ENCODE measurements at regions not wholly inside any gene's neighbourhood (a gene's known extent, or its start where the extent isn't known, plus 50 kb on each side); places are given as distances from the start of the nearest gene placed in this dataset.

GRCh38 chr3:72130565-72130964, 345.6 kb upstream of the PROK2 start:
- H3K27me3 Mint-ChIP-seq, result peaks cover 13% of the 10 kb centered on the region
- peaks cover 8% of the 10 kb centered on the region for H3K4me1 Mint-ChIP-seq
- no peaks in the 10 kb centered on the region for H3K36me3 Mint-ChIP-seq (ENCODE audit: low read depth)
- H3K9me3 Mint-ChIP-seq, result no peaks in the 10 kb centered on the region
- H3K27ac Mint-ChIP-seq, result no peak overlapping the region
- H3K4me3 Mint-ChIP-seq, result no peak overlapping the region
- no peak for ATAC-seq (replicated peaks)

- H3K27me3 Mint-ChIP-seq, result peaks cover 13% of the 10 kb centered on the region
- no peak overlapping the region for H3K27ac Mint-ChIP-seq
- H3K36me3 Mint-ChIP-seq (ENCODE audit: low read depth), result no peaks in the 10 kb centered on the region
- H3K9me3 Mint-ChIP-seq, result no peaks in the 10 kb centered on the region
- peaks cover 4% of the 10 kb centered on the region for H3K4me1 Mint-ChIP-seq
- ATAC-seq (replicated peaks), result no peak
- no peak overlapping the region for H3K4me3 Mint-ChIP-seq
Observed at GRCh38 chr3:72129501-72130094, 344.6 kb upstream of the PROK2 start.

GRCh38 chr3:72128921-72129320, 344.0 kb upstream of the PROK2 start:
- Mint-ChIP-seq H3K9me3 (no peaks in the 10 kb centered on the region), H3K4me1 (no peaks in the 10 kb centered on the region), H3K36me3 (ENCODE audit: low read depth) (no peaks in the 10 kb centered on the region), H3K27me3 (peaks cover 12% of the 10 kb centered on the region), H3K27ac (no peak overlapping the region), H3K4me3 (no peak overlapping the region)
- no peak for ATAC-seq (replicated peaks)

- H3K36me3 Mint-ChIP-seq (ENCODE audit: low read depth), result no peaks in the 10 kb centered on the region
- peak; percentile 37 for ATAC-seq (replicated peaks)
- H3K9me3 Mint-ChIP-seq, result no peaks in the 10 kb centered on the region
- peaks cover 7% of the 10 kb centered on the region for H3K27me3 Mint-ChIP-seq
- H3K4me3 Mint-ChIP-seq, result no peak overlapping the region
- H3K4me1 Mint-ChIP-seq, result no peaks in the 10 kb centered on the region
- H3K27ac Mint-ChIP-seq, result no peak overlapping the region
Observed at GRCh38 chr3:72127844-72128243, 342.9 kb upstream of the PROK2 start.

DNA sequence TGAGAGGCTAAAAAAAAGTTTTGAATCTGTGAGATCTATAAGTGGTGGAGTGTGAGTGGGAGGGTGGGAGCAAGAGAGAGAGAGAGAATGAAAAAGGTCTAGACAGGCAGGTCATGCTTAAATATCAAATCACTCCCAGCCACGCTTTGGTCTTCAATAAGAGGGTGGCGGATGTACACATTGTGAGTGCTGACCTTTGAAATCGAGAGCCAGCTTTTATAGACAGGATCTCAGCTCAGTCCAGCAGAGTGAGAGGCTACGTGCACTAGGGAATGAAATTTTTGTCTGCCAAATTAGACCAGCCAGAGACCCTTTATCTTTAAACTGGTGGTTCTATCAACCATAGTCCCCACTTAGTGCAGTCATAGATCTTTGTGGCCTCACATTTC, 342.3 kb upstream of the PROK2 start:
- Mint-ChIP-seq H3K36me3 (ENCODE audit: low read depth) (no peaks in the 10 kb centered on the region), H3K4me1 (no peaks in the 10 kb centered on the region), H3K27ac (no peak overlapping the region), H3K4me3 (no peak overlapping the region), H3K27me3 (peaks cover 7% of the 10 kb centered on the region), H3K9me3 (no peaks in the 10 kb centered on the region)
- no peak for ATAC-seq (replicated peaks)

DNA sequence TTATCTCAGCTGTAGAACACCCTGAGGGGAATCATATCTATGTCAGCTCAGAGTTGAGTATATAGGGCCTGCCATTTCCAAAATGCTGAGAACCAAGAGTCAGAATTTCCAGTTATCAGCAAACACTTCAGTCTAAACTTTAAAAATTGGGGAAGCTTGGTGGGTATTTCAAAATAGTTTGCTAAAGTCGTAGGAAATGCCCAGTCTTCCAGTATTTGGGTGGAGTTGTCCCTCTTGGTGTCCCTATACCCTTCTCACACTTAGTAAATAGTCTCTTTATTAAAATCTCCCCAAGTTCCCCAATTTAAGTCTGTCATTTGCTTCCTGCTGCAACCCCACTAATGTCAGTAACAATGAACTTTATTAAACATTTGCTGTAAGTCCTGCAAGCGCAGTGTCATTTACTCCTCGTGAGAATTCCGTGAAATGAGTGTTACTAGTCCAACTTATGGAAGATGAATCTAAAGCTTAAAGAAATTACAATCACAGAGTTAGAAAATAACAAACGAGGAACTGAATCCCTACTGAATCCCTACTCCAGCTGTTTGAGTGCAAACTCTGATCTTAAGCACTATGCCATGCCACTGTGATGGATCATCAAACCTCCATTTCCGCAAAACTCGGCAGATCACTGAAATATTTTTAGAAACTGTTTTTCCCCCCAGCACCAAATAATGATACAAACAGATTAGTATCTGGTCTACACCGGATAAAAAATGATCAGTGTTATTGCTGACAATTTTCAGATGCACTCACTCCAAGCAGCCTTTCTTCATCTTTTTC, 341.7 kb upstream of the PROK2 start:
- Mint-ChIP-seq H3K27me3 (peaks cover 7% of the 10 kb centered on the region), H3K36me3 (ENCODE audit: low read depth) (no peaks in the 10 kb centered on the region), H3K4me1 (no peaks in the 10 kb centered on the region), H3K27ac (no peak overlapping the region), H3K9me3 (no peaks in the 10 kb centered on the region), H3K4me3 (no peak overlapping the region)
- ATAC-seq (replicated peaks), result no peak

GRCh38 chr3:72123908-72124441, 339.0 kb upstream of the PROK2 start:
- Mint-ChIP-seq H3K4me1 (no peaks in the 10 kb centered on the region), H3K4me3 (no peak overlapping the region), H3K36me3 (ENCODE audit: low read depth) (no peaks in the 10 kb centered on the region), H3K27ac (no peak overlapping the region), H3K9me3 (no peaks in the 10 kb centered on the region), H3K27me3 (peaks cover 7% of the 10 kb centered on the region)
- peak; percentile 86 for ATAC-seq (replicated peaks)

DNA sequence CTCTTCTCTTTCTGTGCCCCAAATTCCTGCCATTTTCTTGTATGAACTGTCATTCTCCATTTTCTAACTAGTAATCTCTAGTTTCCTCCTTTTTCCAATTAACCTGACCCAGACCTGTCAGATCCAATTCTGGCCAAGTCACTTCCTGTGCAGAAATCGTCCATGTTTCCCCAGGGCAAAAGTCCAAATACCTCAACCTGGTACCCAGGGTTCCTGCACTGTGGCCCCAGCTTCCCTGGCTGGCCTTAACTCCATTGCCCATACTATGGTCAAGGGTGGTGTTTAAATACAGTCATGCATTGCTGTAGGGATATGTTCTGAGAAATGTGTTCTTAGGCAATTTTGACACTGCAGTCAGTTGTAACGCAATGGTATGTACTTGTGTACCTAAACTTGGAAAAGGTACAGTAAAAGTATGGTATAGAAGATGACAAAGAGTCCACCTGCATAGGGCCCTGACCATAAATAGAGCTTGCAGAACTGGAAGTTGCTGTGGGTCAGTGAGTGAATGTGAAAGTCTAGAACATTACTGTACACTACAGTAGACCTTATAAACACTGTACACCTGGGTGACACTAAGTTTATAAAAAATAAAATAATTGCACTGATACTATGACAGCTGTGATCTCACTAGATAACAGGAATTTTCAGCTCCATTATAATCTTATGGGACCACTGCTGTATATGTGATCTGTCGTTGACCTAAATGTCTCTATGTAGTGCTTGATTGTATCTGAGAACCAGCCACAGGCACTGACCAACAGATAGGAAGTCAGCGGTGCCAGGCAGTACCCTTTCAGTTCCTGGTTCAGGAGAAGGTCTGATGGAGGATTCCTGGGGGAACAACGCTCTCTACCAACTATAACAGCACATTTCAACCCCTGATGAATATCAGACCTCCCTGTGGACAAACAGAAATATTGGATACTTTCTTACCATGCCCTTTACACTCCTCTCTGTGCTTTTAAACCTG, 336.1 kb upstream of the PROK2 start:
- Mint-ChIP-seq H3K4me3 (no peak overlapping the region), H3K4me1 (no peaks in the 10 kb centered on the region), H3K27ac (no peak overlapping the region), H3K27me3 (peaks cover 3% of the 10 kb centered on the region), H3K9me3 (no peaks in the 10 kb centered on the region), H3K36me3 (ENCODE audit: low read depth) (no peaks in the 10 kb centered on the region)
- no peak for ATAC-seq (replicated peaks)

DNA sequence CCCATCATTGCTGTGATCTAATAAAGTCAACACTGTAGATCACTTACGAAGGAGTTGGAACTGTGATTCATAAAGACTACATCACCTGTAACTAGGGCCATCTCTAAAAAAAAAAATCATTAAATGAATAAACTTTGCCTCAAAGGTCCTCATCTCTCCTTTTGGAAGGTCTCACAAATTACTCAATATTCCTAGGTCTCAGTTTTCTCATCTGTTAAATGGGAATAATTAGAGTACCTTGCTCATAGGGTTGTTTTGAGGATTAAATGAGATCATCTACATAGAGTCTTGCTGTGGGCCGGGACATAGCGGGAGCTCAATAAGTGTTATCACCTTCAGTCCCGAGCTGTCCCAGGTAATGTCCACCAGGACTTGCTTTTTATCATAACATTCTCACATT, 335.1 kb upstream of the PROK2 start:
- H3K27ac Mint-ChIP-seq, result no peak overlapping the region
- H3K4me1 Mint-ChIP-seq, result no peaks in the 10 kb centered on the region
- H3K27me3 Mint-ChIP-seq, result peaks cover 3% of the 10 kb centered on the region
- no peak overlapping the region for H3K4me3 Mint-ChIP-seq
- no peak for ATAC-seq (replicated peaks)
- no peaks in the 10 kb centered on the region for H3K36me3 Mint-ChIP-seq (ENCODE audit: low read depth)
- H3K9me3 Mint-ChIP-seq, result no peaks in the 10 kb centered on the region

DNA sequence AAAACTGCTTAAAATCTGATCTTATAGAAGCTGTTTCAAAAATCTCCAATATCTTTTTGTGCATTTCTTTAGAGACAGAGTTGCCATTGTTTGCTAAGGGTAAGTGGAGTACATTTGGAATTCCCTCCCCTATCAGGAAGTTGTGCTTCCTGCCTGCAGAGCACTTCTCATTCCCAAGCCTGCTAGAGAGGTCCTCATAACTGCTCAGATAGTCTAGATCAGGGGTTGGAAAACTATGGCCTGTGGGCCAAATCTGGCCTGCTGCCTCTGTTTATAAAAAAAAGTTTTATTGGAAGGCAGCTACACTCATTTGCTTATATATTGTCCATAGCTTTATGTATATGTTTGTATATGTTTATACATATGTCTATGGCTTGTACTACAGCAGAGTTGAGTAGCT, 333.7 kb upstream of the PROK2 start:
- H3K27ac Mint-ChIP-seq, result no peak overlapping the region
- H3K27me3 Mint-ChIP-seq, result peaks cover 3% of the 10 kb centered on the region
- no peaks in the 10 kb centered on the region for H3K9me3 Mint-ChIP-seq
- no peak for ATAC-seq (replicated peaks)
- H3K36me3 Mint-ChIP-seq (ENCODE audit: low read depth), result no peaks in the 10 kb centered on the region
- H3K4me3 Mint-ChIP-seq, result no peak overlapping the region
- H3K4me1 Mint-ChIP-seq, result no peaks in the 10 kb centered on the region

GRCh38 chr3:72116226-72116625, 331.3 kb upstream of the PROK2 start:
- Mint-ChIP-seq H3K9me3 (no peaks in the 10 kb centered on the region), H3K4me3 (no peak overlapping the region), H3K27me3 (peaks cover 3% of the 10 kb centered on the region), H3K27ac (no peak overlapping the region), H3K36me3 (ENCODE audit: low read depth) (no peaks in the 10 kb centered on the region), H3K4me1 (no peaks in the 10 kb centered on the region)
- no peak for ATAC-seq (replicated peaks)

DNA sequence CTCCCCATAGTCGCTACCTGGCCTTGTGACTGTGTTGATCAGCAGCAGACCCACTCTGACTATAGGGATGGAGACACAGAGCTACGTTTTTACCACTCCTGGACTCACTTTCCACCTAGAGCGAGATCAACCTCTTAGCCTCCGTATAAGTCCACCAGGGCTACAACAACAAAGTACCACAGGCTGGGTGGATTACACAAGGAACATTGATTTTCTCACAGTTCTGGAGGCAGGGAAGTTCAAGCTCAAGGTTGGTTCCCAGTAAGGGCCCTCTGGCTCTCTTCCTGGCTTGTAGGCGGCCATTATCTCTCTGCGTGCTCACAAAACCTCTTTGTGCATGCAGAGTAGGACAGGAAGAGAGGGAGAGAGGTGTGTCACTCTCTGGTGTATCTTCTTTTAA, 330.4 kb upstream of the PROK2 start:
- no peaks in the 10 kb centered on the region for H3K9me3 Mint-ChIP-seq
- H3K4me1 Mint-ChIP-seq, result no peaks in the 10 kb centered on the region
- ATAC-seq (replicated peaks), result no peak
- no peak overlapping the region for H3K4me3 Mint-ChIP-seq
- H3K36me3 Mint-ChIP-seq (ENCODE audit: low read depth), result no peaks in the 10 kb centered on the region
- no peak overlapping the region for H3K27ac Mint-ChIP-seq
- peaks cover 3% of the 10 kb centered on the region for H3K27me3 Mint-ChIP-seq

DNA sequence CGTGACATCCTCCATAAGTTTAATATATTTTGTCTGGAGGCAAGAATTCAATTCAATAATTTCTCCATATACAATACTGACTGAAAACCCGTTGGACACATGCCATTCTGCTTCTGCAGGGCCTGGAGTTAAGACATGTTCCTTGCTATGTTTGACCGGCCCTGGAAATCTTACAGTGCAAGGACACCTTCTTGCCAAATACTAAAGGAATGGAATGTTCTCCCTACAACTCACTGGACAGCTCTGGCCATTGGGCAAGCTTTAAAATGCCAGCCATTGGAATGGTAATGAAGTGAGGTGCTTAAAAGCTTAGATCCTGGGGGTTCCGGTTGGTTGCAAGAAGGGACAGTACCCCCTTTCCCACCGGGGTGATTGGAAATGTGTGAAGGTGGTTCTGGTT, 329.8 kb upstream of the PROK2 start:
- no peak overlapping the region for H3K4me3 Mint-ChIP-seq
- no peaks in the 10 kb centered on the region for H3K4me1 Mint-ChIP-seq
- H3K36me3 Mint-ChIP-seq (ENCODE audit: low read depth), result no peaks in the 10 kb centered on the region
- ATAC-seq (replicated peaks), result no peak
- no peak overlapping the region for H3K27ac Mint-ChIP-seq
- H3K9me3 Mint-ChIP-seq, result no peaks in the 10 kb centered on the region
- peaks cover 3% of the 10 kb centered on the region for H3K27me3 Mint-ChIP-seq

GRCh38 chr3:72113964-72114363, 329.0 kb upstream of the PROK2 start:
- ATAC-seq (replicated peaks), result no peak
- Mint-ChIP-seq H3K4me3 (no peak overlapping the region), H3K36me3 (ENCODE audit: low read depth) (no peaks in the 10 kb centered on the region), H3K4me1 (no peaks in the 10 kb centered on the region), H3K27ac (no peak overlapping the region), H3K9me3 (no peaks in the 10 kb centered on the region), H3K27me3 (peaks cover 3% of the 10 kb centered on the region)

Measured in activated T-helper 17 cell treated with anti-CD3 and anti-CD28 coated beads, Interleukin-2, amount 50 U/mL, for 72 hours (primary cell).